ENCODE measurements at regions not wholly inside any gene's neighbourhood (a gene's known extent, or its start where the extent isn't known, plus 50 kb on each side); places are given as distances from the start of the nearest gene placed in this dataset.
A peak's percentile ranks its signal among the peaks of the same experiment; 100 is the strongest.

DNA sequence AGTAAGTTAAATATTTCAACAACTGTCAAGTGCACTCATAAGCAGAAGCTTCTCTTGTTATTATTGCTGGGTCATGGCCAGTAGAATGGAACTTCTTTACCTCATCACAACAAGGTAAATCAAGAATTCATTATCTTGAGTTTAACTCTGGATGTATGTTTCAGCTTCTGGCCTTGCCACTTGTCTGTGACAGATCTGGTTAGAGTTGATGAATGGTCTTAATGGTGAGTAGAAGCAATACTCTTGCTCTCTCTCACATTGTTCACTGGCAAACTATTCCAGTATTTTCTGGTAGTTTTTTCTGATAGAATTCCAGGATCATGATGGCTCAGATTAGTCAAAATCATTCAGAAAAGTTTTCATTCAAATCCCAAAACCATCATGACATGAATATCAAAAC lies 51.3 kb upstream of the NR4A2 start:
- ATAC-seq, result no peak
- peak overlapping the region; percentile 54 for H3K27ac Mint-ChIP-seq
- H3K4me1 Mint-ChIP-seq, result peaks cover 71% of the 10 kb centered on the region
- DNase-seq, result no peak
- no peaks in the 10 kb centered on the region for H3K9me3 Mint-ChIP-seq
- H3K4me3 Mint-ChIP-seq, result no peak overlapping the region
- no peaks in the 10 kb centered on the region for H3K27me3 Mint-ChIP-seq
- H3K36me3 Mint-ChIP-seq (ENCODE audit: low read depth), result peaks cover under 1% of the 10 kb centered on the region

DNA sequence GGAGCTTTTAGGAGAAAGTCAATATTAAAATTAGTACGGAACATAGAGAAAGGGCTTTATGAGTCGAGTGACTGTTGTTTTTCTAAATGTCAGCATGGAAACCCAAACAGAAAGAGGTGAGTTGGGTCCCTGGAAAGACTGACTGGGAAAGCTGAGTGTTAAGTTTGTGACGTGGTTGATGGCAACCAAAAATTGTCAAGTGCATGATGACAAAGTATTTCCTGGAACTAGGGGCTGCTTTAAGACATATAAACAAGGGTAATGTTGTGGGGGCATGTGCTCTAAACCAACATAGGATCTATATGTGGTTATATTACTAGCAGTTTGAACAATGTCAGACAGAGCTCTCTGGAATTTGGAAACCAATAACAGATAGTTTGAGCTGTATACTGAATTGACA lies 50.9 kb upstream of the GPD2 start:
- DNase-seq, result peak; percentile 35
- H3K9me3 Mint-ChIP-seq, result no peaks in the 10 kb centered on the region
- no peaks in the 10 kb centered on the region for H3K27me3 Mint-ChIP-seq
- no peaks in the 10 kb centered on the region for H3K36me3 Mint-ChIP-seq (ENCODE audit: low read depth)
- H3K4me1 Mint-ChIP-seq, result peaks cover 58% of the 10 kb centered on the region
- ATAC-seq, result peak; percentile 97
- H3K27ac Mint-ChIP-seq, result peak overlapping the region; percentile 94
- peak overlapping the region; percentile 46 for H3K4me3 Mint-ChIP-seq

Data from activated naive CD8-positive, alpha-beta T cell treated with anti-CD3 and anti-CD28 coated beads, Interleukin-2, amount 50 U/mL, for 24 hours (primary cell).